ENCODE measurements at regions not wholly inside any gene's neighbourhood (a gene's known extent, or its start where the extent isn't known, plus 50 kb on each side); places are given as distances from the start of the nearest gene placed in this dataset.

GRCh38 chr2:108154366-108155061 is 85.3 kb upstream of the SULT1C3 start:
- intact Hi-C loops (cut with DNase I) = no loop called here
- H3K4me3 ChIP-seq = no peak overlapping the region
- no peaks in the 10 kb centered on the region for H3K9me3 ChIP-seq
- H3K27me3 ChIP-seq = no peaks in the 10 kb centered on the region
- H3K36me3 ChIP-seq = no peaks in the 10 kb centered on the region
- WGBS = 36% methylated on average over 6 of the region's 6 CpGs
- TF ChIP-seq CTCF (IDR thresholded peaks at IDR 0.05) (no peak), POLR2AphosphoS5 (IDR thresholded peaks at IDR 0.05) (no peak), EP300 (IDR thresholded peaks at IDR 0.05) (no peak), POLR2A (IDR thresholded peaks at IDR 0.05; ENCODE audit: low read depth) (no peak)
- H3K27ac ChIP-seq (replicated peaks in 1 of 4) = no peak overlapping the region
- H3K4me1 ChIP-seq = no peaks in the 10 kb centered on the region
- DNase-seq (ENCODE audit: extremely low spot score) = no peak

GRCh38 chr2:108161298-108161697 is 78.5 kb upstream of the SULT1C3 start:
- Histone ChIP-seq H3K27me3 (no peaks in the 10 kb centered on the region), H3K4me3 (no peak overlapping the region), H3K36me3 (no peaks in the 10 kb centered on the region), H3K9me3 (no peaks in the 10 kb centered on the region), H3K4me1 (no peaks in the 10 kb centered on the region), H3K27ac (replicated peaks in 1 of 4) (no peak overlapping the region)
- TF ChIP-seq POLR2AphosphoS5 (IDR thresholded peaks at IDR 0.05) (no peak), CTCF (IDR thresholded peaks at IDR 0.05) (no peak), EP300 (IDR thresholded peaks at IDR 0.05) (no peak), POLR2A (IDR thresholded peaks at IDR 0.05; ENCODE audit: low read depth) (no peak)
- 89% methylated on average over 1 of the region's 1 CpG for WGBS
- intact Hi-C loops (cut with DNase I) = no loop called here
- DNase-seq (ENCODE audit: extremely low spot score) = no peak

- WGBS = 62% methylated on average over 2 of the region's 2 CpGs
- H3K4me1 ChIP-seq = no peaks in the 10 kb centered on the region
- H3K27ac ChIP-seq (replicated peaks in 1 of 4) = no peak overlapping the region
- no peaks in the 10 kb centered on the region for H3K36me3 ChIP-seq
- no peak overlapping the region for H3K4me3 ChIP-seq
- no peak for DNase-seq (ENCODE audit: extremely low spot score)
- H3K9me3 ChIP-seq = no peaks in the 10 kb centered on the region
- TF ChIP-seq EP300 (IDR thresholded peaks at IDR 0.05) (no peak), CTCF (IDR thresholded peaks at IDR 0.05) (no peak), POLR2A (IDR thresholded peaks at IDR 0.05; ENCODE audit: low read depth) (no peak), POLR2AphosphoS5 (IDR thresholded peaks at IDR 0.05) (no peak)
- intact Hi-C loops (cut with DNase I) = no loop called here
- H3K27me3 ChIP-seq = no peaks in the 10 kb centered on the region
Observed at GRCh38 chr2:108164318-108164717, 75.5 kb upstream of the SULT1C3 start.

GRCh38 chr2:108165729-108166128 is 74.0 kb upstream of the SULT1C3 start:
- Histone ChIP-seq H3K27ac (replicated peaks in 1 of 4) (no peak overlapping the region), H3K4me3 (no peak overlapping the region), H3K36me3 (no peaks in the 10 kb centered on the region), H3K4me1 (no peaks in the 10 kb centered on the region), H3K9me3 (no peaks in the 10 kb centered on the region), H3K27me3 (no peaks in the 10 kb centered on the region)
- intact Hi-C loops (cut with DNase I) = no loop called here
- WGBS = 72% methylated on average over 4 of the region's 4 CpGs
- TF ChIP-seq POLR2A (IDR thresholded peaks at IDR 0.05; ENCODE audit: low read depth) = no peak
- no peak for TF ChIP-seq CTCF (IDR thresholded peaks at IDR 0.05)
- no peak for TF ChIP-seq EP300 (IDR thresholded peaks at IDR 0.05)
- no peak for TF ChIP-seq POLR2AphosphoS5 (IDR thresholded peaks at IDR 0.05)
- DNase-seq (ENCODE audit: extremely low spot score) = no peak

- DNase-seq (ENCODE audit: extremely low spot score) = no peak
- 77% methylated on average over 1 of the region's 1 CpG for WGBS
- H3K27me3 ChIP-seq = no peaks in the 10 kb centered on the region
- H3K4me3 ChIP-seq = no peak overlapping the region
- H3K9me3 ChIP-seq = no peaks in the 10 kb centered on the region
- intact Hi-C loops (cut with DNase I) = no loop called here
- H3K36me3 ChIP-seq = no peaks in the 10 kb centered on the region
- H3K27ac ChIP-seq (replicated peaks in 1 of 4) = no peak overlapping the region
- TF ChIP-seq POLR2A (IDR thresholded peaks at IDR 0.05; ENCODE audit: low read depth) (no peak), EP300 (IDR thresholded peaks at IDR 0.05) (no peak), POLR2AphosphoS5 (IDR thresholded peaks at IDR 0.05) (no peak), CTCF (IDR thresholded peaks at IDR 0.05) (no peak)
- H3K4me1 ChIP-seq = no peaks in the 10 kb centered on the region
Observed at GRCh38 chr2:108167699-108168098, 72.1 kb upstream of the SULT1C3 start.

All from esophagus muscularis mucosa (tissue), 4 donors.